Fibroblast of peridontal ligament (primary cell): ENCODE measurements at regions not wholly inside any gene's neighbourhood (a gene's known extent, or its start where the extent isn't known, plus 50 kb on each side); places are given as distances from the start of the nearest gene placed in this dataset.
"Not testable (repeated sequence)": the region's sequence is repeated elsewhere in the genome, so short reads cannot be mapped to it uniquely, and the experiment has no call there.

Experiments
- DNase-seq: peaks from one replicate; pipeline ENCODE4 v3.0.0-alpha.2; 2010; ENCODE audit errors: extremely low read depth

DNA sequence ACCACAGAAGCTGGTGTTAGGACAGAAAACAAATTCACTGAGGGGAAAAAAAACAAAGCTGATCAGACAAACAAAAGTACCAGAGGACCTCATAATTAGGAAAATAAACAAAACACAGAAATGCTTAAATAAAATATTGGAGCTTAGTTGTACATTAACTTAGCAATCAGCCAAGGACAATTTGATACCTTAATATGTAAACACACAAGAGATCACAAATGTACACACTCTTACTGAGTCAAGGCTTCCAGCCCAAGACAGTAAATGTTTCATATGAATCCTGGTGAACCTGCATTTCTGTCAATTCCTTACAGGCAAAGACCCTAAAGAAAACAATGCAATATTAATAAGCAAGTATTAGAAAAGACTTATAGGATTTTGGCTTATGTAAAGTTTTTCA lies 62.0 kb upstream of the SPTLC3 start:
- DNase-seq: no peak

DNA sequence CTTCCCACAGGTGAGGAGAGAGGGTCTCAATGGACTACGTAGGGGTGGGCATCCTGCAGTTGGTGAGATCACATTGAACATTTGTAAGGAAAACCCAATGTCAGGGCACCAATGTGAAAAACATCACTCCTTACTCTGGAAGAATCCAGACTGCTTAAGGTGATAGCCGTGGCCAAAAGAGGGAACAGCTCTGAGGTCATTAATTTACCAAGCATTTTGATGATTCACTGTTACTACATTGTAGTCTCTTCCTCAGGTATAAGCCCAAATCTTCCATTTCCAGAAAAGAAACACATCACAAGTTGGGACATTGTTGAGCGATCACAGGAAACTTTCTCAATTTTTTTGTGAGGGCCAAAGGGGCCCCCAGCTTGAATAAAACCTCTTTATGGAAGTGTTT lies 61.1 kb upstream of the SPTLC3 start:
- no peak for DNase-seq

DNA sequence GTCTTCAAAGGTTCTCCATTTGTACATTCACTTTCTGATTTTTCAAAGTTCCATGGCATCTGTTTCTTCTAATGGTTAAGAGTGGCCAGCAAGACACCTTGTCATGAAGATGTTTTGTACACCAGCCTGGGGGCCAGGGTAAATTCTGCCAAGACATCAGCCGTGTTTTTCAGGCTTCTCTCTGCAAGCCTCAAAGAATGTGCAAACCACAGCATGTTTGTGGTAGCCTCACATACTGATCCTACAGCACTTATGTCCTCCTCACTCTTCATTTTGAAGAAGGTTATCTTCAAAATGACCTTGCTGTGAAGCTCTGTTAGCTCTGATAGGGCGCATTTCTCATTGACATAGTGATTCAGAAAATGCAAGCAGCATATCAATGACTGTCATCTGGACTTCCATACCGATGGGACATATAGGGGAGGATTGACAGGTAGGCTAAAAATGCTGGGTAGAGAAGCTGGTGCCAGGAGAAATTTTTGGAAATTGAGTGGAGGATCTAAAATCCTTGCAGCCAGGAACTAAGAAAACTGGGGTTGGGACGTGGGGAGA lies 59.3 kb upstream of the SPTLC3 start:
- DNase-seq: no peak

DNA sequence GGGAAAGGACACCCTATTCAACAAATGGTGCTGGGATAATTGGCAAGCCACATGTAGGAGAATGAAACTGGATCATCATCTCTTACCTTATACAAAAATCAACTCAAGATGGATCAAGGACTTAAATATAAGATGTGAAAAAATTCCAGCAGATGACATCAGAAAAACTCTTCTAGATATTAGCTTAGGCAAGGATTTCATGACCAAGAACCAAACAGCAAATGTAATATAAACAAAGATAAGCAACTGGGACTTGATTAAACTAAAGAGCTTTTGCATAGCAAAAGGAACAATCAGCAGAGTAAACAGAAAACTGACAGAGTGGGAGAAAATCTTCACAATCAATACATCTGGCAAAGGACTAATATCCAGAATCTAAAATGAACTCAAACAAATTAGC lies 54.5 kb upstream of the SPTLC3 start:
- not testable (repeated sequence) for DNase-seq

DNA sequence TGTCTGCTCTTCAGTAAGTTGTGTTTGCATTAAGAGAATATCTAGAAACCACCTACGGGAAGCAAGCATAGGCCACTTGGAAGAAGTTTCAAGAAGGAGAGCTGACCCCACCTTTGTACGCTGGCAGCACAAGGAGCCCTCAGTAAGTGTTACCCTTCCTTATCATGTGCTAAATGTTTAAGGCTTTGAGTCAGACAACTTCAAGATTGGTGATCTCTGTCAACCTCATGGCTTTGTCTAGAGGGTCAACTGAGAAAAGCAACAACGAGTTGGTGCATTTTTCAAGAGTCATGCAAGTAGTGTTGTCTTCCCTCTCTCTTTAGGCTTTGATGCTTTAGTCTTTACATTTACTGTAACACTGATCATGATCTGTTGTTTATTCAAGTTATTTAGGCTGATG lies 53.2 kb upstream of the SPTLC3 start:
- no peak for DNase-seq

DNA sequence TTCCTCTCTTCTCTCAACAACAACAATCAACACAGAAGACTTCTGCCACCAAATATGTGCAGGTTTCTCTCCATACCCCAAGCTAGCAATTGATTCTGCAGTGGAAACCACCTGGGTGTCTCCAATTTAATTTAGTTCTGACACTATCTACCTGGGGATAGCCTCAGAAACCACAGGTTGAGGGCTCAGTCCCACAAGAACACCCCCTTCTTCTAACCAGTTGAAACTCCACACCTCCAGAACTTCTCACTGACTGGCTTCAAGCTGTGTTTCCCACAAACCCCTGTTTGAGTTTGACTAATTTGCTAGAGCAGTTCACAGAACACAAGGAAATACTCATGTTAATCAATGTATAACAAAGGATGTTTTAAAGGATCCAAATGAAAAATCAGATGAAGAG lies 52.5 kb upstream of the SPTLC3 start:
- no peak for DNase-seq

DNA sequence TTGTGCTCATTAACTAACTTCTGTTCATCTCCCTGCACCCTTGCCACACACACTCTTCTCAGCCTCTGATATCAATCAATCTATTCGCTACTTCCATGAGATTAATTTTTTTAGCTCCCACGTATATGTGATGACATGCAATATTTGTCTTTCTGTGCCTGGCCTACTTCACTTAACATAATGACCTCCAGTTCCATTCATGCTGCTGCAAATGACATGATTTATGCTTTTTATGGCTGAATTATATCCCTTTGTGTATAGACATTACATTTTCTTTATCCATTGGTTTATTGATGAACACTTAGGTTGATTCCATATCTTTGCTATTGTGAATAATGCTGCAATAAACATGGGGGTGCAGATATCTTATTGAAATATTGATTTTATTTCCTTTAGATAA lies 50.8 kb upstream of the SPTLC3 start:
- DNase-seq: no peak
